Bronchial epithelial cell (primary cell): ENCODE measurements at regions not wholly inside any gene's neighbourhood (a gene's known extent, or its start where the extent isn't known, plus 50 kb on each side); places are given as distances from the start of the nearest gene placed in this dataset.

Source experiments
- DNase-seq: peaks from one replicate; pipeline ENCODE4 v3.0.0-alpha.2; 2010; ENCODE audit warnings: low read depth
- FAIRE-seq: peaks from 2 replicates; lab custom pipeline; 2011; peaks lifted over from hg19 to GRCh38; lab: Jason Lieb, UNC
- H3K27me3 ChIP-seq: 2 replicates; pipeline ENCODE4 v1.5.1; 2011; ENCODE audit warnings: low read length; ENCODE audit not compliant: control insufficient read depth, insufficient read depth
- H3K36me3 ChIP-seq: 2 replicates; pipeline ENCODE4 v1.5.1; 2011; ENCODE audit warnings: low read length; ENCODE audit not compliant: control insufficient read depth, insufficient read depth
- H3K4me3 ChIP-seq: 2 replicates; pipeline ENCODE4 v1.5.1; 2011; ENCODE audit warnings: mild to moderate bottlenecking, low read depth, low read length, control low read depth
- TF ChIP-seq, protein P1 (sequence below): IDR thresholded peaks from 2 replicates; pipeline ENCODE4 v1.5.1; 2011; ENCODE audit warnings: mild to moderate bottlenecking, moderate library complexity, low read length, control low read depth, inconsistent platforms; ENCODE audit not compliant: insufficient read depth, severe bottlenecking

DNA sequence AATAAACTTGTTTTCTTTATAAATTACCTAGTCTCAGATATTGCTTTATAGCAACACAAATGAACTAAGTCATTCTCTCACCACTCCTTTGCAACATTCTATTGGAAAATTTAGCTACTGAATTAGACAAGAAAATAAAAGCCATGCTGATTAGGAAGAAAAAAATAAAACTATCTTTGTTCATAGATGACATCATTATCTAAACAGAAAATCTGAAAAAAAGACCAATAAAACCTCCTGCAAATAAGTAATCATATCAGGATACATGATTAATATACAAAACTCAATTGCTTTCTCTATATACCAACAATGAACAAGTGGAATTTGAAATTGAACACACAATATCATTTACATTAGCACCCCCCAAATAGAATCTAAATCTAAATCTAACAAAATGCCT lies 455.3 kb upstream of the KIF2A start:
- Histone ChIP-seq H3K4me3 (no peak overlapping the region), H3K27me3 (no peaks in the 10 kb centered on the region), H3K36me3 (no peaks in the 10 kb centered on the region)
- DNase-seq, result no peak
- TF ChIP-seq, protein P1, sequence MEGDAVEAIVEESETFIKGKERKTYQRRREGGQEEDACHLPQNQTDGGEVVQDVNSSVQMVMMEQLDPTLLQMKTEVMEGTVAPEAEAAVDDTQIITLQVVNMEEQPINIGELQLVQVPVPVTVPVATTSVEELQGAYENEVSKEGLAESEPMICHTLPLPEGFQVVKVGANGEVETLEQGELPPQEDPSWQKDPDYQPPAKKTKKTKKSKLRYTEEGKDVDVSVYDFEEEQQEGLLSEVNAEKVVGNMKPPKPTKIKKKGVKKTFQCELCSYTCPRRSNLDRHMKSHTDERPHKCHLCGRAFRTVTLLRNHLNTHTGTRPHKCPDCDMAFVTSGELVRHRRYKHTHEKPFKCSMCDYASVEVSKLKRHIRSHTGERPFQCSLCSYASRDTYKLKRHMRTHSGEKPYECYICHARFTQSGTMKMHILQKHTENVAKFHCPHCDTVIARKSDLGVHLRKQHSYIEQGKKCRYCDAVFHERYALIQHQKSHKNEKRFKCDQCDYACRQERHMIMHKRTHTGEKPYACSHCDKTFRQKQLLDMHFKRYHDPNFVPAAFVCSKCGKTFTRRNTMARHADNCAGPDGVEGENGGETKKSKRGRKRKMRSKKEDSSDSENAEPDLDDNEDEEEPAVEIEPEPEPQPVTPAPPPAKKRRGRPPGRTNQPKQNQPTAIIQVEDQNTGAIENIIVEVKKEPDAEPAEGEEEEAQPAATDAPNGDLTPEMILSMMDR, result no peak
- FAIRE-seq, result no peak

DNA sequence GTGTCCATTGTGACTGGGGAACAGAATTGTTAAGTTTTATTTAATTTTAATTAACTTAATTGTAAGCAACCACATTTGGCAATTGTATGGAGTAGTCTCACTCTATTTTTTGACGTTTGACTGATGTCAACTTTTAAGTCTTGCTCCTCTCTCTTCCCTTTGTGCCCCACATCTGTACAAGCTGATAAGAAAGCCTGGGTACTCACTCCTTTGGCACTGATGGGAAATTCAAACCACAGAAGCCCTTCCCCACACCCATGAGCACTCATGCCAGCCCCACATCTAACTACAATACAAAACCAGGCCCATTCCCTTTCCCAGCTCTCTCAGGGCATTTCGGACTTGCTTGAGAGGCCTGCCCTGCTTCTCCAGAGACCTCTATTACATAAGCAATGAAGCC lies 451.5 kb upstream of the KIF2A start:
- TF ChIP-seq, protein P1, result no peak
- DNase-seq (no peak), FAIRE-seq (no peak)
- Histone ChIP-seq H3K36me3 (no peaks in the 10 kb centered on the region), H3K27me3 (no peaks in the 10 kb centered on the region), H3K4me3 (no peak overlapping the region)

DNA sequence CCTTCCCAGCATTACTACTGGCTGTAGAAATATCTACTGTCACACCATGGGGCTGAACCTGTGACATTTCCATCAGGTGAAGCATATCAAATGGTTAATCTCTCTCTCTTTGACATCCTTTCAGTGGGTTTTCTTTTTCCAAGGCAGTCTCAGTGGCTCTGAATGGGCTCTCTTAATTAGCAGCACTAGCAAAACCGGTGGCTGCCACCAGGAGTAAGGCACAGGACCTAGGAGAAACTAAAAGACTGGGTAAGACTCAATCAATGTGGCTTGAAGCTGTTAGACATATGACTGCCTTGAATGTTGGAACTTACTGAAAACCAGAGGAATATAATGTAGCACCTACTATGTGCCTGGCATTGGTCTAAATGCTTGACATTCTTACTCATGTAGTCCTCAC lies 445.0 kb upstream of the KIF2A start:
- FAIRE-seq, result no peak
- no peaks in the 10 kb centered on the region for H3K36me3 ChIP-seq
- no peak overlapping the region for H3K4me3 ChIP-seq
- no peak for DNase-seq
- TF ChIP-seq, protein P1, result no peak
- no peaks in the 10 kb centered on the region for H3K27me3 ChIP-seq

DNA sequence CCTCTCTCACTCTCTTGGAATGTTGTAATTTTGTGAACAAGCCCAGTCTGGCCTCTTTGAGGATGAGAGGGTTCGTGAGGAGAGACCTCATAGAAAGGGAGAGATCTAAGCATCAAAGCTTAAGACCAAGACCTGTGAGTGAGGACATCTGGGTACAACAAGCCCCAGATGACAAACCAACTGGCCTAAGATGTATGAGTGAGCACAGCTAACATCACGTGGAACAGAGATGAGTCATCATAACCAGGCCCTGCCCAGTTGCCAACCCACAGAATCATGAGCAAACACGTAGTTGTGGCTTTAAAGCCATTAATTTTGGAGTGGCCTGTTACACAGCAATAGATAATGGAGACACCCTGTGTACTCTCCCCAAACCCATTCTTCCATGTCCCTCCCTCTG lies 439.1 kb upstream of the KIF2A start:
- DNase-seq, result peak; percentile 95
- Histone ChIP-seq H3K36me3 (no peaks in the 10 kb centered on the region), H3K27me3 (no peaks in the 10 kb centered on the region), H3K4me3 (no peak overlapping the region)
- TF ChIP-seq, protein P1, result no peak
- FAIRE-seq, result peak; percentile 79

DNA sequence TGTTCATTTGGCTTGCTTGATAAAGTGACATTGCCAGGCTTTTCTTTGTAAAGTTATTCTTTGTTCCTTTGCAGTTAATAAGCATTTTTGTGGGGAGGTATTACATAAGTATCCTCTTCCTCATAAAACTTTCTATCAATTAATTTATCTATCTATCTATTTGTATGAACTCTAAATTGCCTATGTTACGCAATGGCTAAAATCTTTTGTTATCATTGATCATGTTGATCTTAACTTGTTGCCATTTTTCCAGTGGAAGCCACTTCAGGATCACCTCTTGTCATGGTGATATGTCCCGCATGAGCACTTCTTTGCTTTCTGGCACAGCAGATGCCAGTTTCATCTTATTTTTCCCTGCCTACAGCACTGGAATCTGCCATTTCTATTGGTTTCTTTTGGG lies 436.7 kb upstream of the KIF2A start:
- no peak for DNase-seq
- Histone ChIP-seq H3K27me3 (no peaks in the 10 kb centered on the region), H3K36me3 (no peaks in the 10 kb centered on the region), H3K4me3 (no peak overlapping the region)
- FAIRE-seq, result no peak
- TF ChIP-seq, protein P1, result no peak

DNA sequence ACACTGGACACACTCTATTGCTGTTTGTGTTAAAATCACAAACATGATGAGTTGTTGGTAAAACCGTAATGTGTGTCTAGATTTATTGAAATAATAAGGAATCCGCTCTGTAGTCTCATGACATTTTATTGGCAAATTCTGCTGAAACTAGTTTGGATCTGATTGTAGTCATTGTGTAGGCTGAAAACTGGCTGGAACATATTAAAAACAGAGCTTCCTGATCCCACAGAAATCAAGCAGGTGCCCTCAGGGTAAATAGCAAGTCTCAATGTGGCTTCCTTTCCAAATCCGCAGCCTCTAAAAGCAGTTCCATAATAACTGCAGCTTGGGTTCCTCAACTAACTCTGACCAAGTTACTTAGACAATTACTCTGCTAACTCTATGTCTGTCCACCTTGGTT lies 427.5 kb upstream of the KIF2A start:
- Histone ChIP-seq H3K36me3 (no peaks in the 10 kb centered on the region), H3K27me3 (no peaks in the 10 kb centered on the region), H3K4me3 (no peak overlapping the region)
- TF ChIP-seq, protein P1, result no peak
- no peak for FAIRE-seq
- DNase-seq, result no peak
